ENCODE measurements at regions not wholly inside any gene's neighbourhood (a gene's known extent, or its start where the extent isn't known, plus 50 kb on each side); places are given as distances from the start of the nearest gene placed in this dataset.

- H3K27me3 ChIP-seq (ENCODE audit: control insufficient read depth, insufficient read depth, low read length) = no peaks in the 10 kb centered on the region
- CTCF ChIA-PET = interaction anchor here (0.6 to 1.4 kb wide), 2 partner anchors 107 to 325 kb away, joined by 3 to 4 read pairs; no protein-coding TSS in a partner anchor
- TF ChIP-seq, protein P1, sequence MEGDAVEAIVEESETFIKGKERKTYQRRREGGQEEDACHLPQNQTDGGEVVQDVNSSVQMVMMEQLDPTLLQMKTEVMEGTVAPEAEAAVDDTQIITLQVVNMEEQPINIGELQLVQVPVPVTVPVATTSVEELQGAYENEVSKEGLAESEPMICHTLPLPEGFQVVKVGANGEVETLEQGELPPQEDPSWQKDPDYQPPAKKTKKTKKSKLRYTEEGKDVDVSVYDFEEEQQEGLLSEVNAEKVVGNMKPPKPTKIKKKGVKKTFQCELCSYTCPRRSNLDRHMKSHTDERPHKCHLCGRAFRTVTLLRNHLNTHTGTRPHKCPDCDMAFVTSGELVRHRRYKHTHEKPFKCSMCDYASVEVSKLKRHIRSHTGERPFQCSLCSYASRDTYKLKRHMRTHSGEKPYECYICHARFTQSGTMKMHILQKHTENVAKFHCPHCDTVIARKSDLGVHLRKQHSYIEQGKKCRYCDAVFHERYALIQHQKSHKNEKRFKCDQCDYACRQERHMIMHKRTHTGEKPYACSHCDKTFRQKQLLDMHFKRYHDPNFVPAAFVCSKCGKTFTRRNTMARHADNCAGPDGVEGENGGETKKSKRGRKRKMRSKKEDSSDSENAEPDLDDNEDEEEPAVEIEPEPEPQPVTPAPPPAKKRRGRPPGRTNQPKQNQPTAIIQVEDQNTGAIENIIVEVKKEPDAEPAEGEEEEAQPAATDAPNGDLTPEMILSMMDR (IDR thresholded peaks at IDR 0.05; ENCODE audit: low read depth, low read length) = no peak
- no peaks in the 10 kb centered on the region for H3K9me3 ChIP-seq (ENCODE audit: control insufficient read depth, insufficient read depth, low read length)
- H3K27ac ChIP-seq (ENCODE audit: low read depth, low read length) = no peak overlapping the region
- DNase-seq (ENCODE audit: low read depth, low spot score) = no peak
- POLR2A ChIA-PET = no interaction called here
- H3K4me3 ChIP-seq (ENCODE audit: low read depth, low read length) = no peak overlapping the region
Measured at GRCh38 chr14:36048667-36049066, 127.9 kb downstream of the PTCSC3 start.

GRCh38 chr14:36047912-36048311, 128.6 kb downstream of the PTCSC3 start:
- CTCF ChIA-PET = interaction anchor here (0.6 to 1.4 kb wide), 3 partner anchors 23 to 326 kb away, joined by 3 to 4 read pairs (median 4); no protein-coding TSS in a partner anchor

GRCh38 chr14:36035675-36036074, 140.8 kb downstream of the PTCSC3 start:
- TF ChIP-seq, protein P1 (IDR thresholded peaks at IDR 0.05; ENCODE audit: low read depth, low read length) = no peak
- POLR2A ChIA-PET = no interaction called here
- H3K4me3 ChIP-seq (ENCODE audit: low read depth, low read length) = no peak overlapping the region
- H3K27me3 ChIP-seq (ENCODE audit: control insufficient read depth, insufficient read depth, low read length) = no peaks in the 10 kb centered on the region
- CTCF ChIA-PET = interaction anchor here (0.6 kb wide), 1 partner anchor 522 kb away, joined by 3 read pairs; no protein-coding TSS in a partner anchor
- DNase-seq (ENCODE audit: low read depth, low spot score) = no peak
- no peak overlapping the region for H3K27ac ChIP-seq (ENCODE audit: low read depth, low read length)
- H3K9me3 ChIP-seq (ENCODE audit: control insufficient read depth, insufficient read depth, low read length) = no peaks in the 10 kb centered on the region

More at GRCh38 chr14:36047912-36048311, 128.6 kb downstream of the PTCSC3 start:
- no peak overlapping the region for H3K4me3 ChIP-seq (ENCODE audit: low read depth, low read length)
- H3K27me3 ChIP-seq (ENCODE audit: control insufficient read depth, insufficient read depth, low read length) = no peaks in the 10 kb centered on the region
- H3K27ac ChIP-seq (ENCODE audit: low read depth, low read length) = no peak overlapping the region
- no peaks in the 10 kb centered on the region for H3K9me3 ChIP-seq (ENCODE audit: control insufficient read depth, insufficient read depth, low read length)
- POLR2A ChIA-PET = no interaction called here
- TF ChIP-seq, protein P1 (IDR thresholded peaks at IDR 0.05; ENCODE audit: low read depth, low read length) = no peak
- DNase-seq (ENCODE audit: low read depth, low spot score) = no peak

GRCh38 chr14:36028665-36029064, 147.9 kb downstream of the PTCSC3 start:
- Histone ChIP-seq H3K4me3 (ENCODE audit: low read depth, low read length) (no peak overlapping the region), H3K27me3 (ENCODE audit: control insufficient read depth, insufficient read depth, low read length) (no peaks in the 10 kb centered on the region), H3K27ac (ENCODE audit: low read depth, low read length) (no peak overlapping the region), H3K9me3 (ENCODE audit: control insufficient read depth, insufficient read depth, low read length) (no peaks in the 10 kb centered on the region)
- TF ChIP-seq, protein P1 (IDR thresholded peaks at IDR 0.05; ENCODE audit: low read depth, low read length) = no peak
- ChIA-PET POLR2A (no interaction called here), CTCF (interaction anchor here (1.1 kb wide), 1 partner anchor 41 kb away, joined by 3 read pairs; no protein-coding TSS in a partner anchor)
- no peak for DNase-seq (ENCODE audit: low read depth, low spot score)

DNA sequence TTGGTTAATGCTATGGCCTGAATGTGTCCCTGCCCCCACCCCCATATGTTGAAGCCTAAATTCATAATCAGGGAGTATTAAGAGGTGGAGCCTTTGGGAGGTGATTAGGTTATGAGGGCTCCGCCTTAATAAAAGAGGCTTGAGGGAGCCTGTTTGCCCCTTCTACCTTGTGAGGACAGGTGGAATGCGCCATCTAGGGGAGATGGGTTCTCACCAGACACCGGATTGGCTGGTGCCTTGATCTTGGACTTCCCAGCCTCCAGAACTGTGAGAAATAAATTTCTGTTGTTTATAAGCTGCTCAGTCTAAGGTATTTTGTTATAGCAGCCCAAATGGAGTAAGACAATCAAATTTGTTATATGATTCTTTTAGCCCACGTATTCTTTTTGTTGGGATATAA, 148.3 kb downstream of the PTCSC3 start:
- DNase-seq (ENCODE audit: low read depth, low spot score) = no peak
- Histone ChIP-seq H3K27me3 (ENCODE audit: control insufficient read depth, insufficient read depth, low read length) (no peaks in the 10 kb centered on the region), H3K4me3 (ENCODE audit: low read depth, low read length) (no peak overlapping the region), H3K9me3 (ENCODE audit: control insufficient read depth, insufficient read depth, low read length) (no peaks in the 10 kb centered on the region), H3K27ac (ENCODE audit: low read depth, low read length) (no peak overlapping the region)
- TF ChIP-seq, protein P1 (IDR thresholded peaks at IDR 0.05; ENCODE audit: low read depth, low read length) = no peak
- POLR2A ChIA-PET = no interaction called here
- CTCF ChIA-PET = interaction anchor here (1.1 kb wide), 1 partner anchor 41 kb away, joined by 3 read pairs; no protein-coding TSS in a partner anchor

All from AG04450 (cell line).